Hematopoietic multipotent progenitor cell treated with erythropoietin and hydrocortisone succinate and interleukin-3 and kit ligand, for 6 days (in vitro differentiated cells): ENCODE measurements at regions not wholly inside any gene's neighbourhood (a gene's known extent, or its start where the extent isn't known, plus 50 kb on each side); places are given as distances from the start of the nearest gene placed in this dataset.
"Not testable (repeated sequence)": the region's sequence is repeated elsewhere in the genome, so short reads cannot be mapped to it uniquely, and the experiment has no call there.

Experiments
- DNase-seq: peaks from one replicate; pipeline ENCODE4 v3.0.0-alpha.2; 2015

DNA sequence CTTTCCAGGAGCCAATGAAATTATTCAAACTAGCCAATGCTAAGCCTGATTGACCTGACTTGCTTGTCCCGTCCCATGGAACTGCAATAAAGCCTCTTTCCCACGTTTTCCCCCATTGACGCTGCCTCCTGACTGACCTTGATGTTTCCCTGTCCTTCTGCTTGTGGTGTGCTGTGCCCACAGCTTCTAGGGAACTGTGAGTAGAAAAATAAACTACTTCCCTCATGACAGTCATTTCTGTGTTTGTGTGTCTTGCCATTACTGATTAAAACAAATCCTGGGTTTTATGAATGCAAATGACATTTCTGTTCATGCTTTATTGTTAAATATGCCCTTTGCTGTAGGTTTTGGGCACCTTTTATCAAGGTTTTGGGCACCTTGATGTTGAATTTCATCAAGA is 91.3 kb upstream of the ABI1 start:
- no peak for DNase-seq

DNA sequence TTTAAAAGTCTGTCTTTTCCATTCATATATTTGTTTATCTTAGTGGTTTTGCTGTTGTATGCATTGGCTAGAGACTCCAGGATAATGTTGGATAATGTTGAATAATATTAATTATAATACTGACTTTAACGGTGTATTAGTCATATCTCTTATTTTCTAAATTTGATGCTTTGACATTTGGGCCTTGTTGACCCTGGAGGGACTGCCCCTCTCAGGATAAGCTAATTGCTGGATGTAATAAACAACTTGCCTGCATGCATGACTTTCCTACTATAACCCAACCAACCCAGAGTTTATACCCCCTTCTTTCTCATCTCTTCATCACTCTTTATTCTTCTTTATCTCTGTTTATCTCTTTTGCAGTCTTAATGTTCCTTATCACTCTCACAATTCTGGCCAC is 90.9 kb upstream of the ABI1 start:
- DNase-seq = no peak

DNA sequence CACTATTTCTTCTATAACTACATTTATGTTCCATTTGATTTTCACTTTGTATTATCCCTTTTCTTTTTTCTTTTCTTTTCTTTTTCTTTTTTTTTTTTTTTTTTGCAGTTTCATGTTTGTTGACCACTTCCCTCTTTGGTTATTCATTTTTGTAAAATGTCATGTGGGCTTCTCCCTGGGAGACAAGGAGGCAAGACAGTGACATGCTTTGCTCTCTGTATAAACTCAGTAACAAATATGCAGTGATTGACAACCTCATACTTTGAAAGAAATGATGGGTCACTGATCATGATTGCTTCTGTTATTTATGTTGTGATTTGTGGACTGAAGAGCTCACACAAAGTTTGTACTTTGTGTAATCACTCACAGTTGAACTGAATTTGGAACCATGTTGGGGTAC is 90.2 kb upstream of the ABI1 start:
- no peak for DNase-seq

DNA sequence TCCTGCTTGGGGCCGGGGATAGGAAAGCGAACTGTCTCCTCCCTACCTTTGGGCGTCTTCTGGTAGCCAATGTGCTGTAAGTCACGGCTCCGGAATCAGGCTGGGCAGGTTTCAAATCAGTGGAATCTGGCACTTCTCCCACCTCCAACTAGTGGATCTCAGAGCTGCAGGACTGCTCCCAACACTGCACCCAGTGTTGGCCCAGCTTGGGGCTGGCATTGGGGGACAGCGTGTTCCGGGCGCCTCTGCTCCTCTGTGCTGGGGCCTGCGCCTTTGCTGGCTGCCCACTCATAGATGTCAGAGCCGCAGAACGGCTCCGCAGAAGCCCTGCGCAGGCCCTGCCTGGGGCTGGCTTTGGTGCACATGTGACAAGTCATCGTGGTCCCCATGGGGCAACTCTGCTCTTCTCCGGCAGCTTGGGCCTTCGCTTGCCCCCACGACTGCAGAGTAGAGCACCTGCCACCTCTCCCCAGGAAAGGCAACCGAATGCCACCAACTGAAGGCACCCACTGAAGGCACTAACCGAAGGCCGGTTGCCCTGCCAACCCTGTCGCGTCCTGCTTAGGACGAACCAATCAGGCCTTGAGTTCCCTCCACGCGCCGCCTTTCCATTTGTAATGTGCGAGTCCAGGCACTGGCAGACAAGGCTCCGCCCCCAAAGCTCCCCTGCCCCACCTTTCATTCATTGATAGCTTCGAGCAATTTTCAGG is 85.5 kb upstream of the ABI1 start:
- DNase-seq = no peak

DNA sequence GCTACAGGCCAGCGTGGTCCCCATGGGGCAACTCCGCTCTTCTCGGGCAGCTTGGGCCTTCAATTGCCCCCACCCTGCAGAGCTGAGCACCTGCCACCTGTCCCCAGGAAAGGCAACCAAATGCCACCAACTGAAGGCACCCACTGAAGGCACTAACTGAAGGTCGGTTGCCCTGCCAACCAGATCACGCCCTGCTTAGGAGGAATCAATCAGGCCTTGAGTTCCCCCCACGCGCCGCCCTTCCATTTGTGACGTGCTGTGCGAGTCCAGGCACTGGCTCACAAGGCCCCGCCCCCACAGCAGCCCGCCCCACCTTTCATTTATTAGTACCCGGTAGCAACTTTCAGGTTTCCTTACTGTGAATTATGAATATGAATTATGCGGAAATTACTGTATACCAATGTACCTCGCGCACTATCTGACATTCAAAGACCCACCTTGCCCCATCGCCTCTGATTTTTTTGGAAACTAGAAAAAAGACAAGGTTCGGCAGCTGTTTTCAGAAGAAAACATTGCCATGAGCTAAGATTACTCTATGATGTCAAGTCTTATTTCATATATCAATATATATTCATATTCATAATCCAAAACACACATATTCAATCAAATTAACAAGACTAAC is 83.6 kb upstream of the ABI1 start:
- no peak for DNase-seq

DNA sequence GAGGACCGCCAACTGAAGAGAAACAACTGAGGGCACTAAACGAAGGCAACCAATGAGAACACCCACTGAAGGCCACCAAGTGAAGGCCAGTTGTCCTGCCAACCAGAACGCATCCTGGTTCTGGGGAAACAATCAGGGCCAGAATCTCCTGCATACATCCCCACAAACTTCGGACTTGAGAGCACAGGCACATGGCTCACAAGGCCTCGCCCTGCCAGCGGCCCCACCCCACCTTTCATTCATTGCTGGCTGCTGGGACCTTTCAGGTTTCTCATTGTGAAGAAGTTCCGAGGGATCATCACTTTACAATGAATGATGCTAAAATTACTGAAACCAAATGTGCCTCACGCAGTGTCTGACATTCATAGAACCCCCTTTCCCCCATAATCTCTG is 79.2 kb upstream of the ABI1 start:
- no peak for DNase-seq

DNA sequence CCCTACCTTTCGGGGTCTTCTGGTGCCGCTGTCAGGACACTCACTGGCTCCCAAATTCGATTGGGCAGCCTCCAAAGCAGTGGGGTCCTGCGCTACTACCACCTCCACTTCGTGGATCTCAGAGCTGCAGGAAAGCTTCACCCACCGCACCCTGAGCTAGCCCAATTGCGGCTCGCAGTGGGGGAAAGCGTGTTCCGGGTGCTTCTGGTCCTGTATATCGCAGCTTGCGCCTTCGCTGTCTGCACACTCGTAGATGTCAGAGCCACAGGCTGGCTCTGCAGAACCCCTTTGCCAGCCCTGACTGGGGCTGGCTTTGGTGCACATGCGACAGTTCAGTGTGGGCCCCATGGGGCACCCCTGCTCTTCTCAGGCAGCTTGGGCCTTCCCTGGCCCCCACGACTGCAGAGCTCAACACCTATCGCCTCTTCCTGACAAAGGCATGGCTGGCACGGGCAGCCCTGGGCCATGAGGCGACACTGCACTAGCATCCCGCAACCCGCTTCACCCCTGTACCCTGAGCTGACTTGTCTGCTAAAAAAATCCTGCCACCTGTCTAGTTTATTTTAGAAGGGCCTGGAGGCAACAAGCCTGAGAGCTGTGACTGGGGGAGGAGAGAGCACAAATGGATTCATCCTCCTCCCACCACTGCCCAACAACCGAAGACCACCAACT is 78.7 kb upstream of the ABI1 start:
- no peak for DNase-seq

DNA sequence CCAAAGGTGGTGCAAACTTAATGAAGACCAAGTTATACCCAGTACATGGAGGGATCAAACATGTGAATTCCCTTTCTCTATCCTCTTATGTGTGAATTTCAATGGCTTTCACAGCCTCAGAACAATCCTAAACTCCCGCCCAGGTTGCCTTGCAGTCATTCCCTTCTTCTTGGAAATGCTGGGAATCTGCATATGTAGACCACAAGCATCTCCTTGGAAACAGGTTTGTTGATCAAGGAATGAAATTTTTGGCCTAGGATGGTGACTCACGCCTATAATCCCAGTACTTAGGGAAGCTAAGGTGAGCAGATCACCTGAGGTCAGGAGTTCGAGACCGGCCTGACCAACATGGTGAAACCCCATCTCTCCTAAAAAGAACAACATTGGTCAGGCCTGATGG is 77.8 kb upstream of the ABI1 start:
- no peak for DNase-seq

DNA sequence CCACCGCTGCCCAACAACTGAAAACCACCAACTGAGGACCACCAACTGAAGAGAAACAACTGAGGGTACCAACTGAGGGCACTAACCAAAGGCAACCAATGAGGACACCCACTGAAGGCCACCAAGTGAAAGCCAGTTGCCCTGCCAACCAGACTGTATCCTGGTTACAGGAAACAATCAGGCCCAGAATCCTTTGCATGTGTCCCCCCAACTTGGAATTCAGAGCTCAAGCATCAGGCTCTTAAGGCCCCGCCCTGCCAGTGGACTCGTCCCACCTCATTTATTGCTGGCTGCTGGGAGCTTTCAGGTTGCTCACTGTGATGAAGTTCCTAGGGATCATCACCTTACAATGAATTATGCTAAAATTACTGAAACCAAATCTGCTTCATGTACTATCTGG is 76.6 kb upstream of the ABI1 start:
- DNase-seq = no peak

DNA sequence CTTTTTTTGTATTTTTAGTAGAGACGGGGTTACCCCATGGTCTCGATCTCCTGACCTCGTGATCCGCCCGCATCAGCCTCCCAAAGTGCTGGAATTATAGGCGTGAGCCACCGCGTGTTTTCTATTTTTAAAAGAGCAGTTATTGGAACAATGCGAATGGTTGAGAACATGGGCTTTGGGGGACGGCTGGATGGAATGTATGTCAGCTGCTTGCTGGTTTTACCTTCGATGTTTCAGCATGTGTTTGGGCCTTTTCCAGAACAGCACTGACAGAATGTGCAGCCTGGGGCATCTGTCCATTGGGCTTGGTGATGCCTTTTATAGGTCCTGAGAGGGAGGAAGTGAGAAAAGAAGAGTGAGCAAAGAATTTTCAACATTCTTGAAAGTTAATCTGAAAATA is 73.4 kb upstream of the ABI1 start:
- not testable (repeated sequence) for DNase-seq

DNA sequence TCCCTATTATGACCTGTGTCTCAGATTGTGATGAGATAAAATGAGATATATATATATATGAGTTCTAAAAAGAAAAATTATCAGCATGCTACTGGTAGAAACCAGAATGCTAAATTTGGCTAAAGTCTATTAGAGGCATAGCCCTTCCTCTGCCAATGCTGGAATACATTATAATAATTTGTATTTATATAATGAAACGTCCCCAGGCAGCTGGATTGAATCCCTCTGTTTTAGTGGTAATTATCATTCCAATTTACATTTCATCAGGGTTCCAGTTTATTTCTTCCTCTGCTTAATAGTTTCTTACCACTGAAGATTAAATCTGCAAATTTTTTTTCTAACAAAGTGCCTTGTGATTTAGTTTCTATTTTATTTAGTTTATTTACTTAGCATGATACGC is 71.8 kb upstream of the ABI1 start:
- no peak for DNase-seq

DNA sequence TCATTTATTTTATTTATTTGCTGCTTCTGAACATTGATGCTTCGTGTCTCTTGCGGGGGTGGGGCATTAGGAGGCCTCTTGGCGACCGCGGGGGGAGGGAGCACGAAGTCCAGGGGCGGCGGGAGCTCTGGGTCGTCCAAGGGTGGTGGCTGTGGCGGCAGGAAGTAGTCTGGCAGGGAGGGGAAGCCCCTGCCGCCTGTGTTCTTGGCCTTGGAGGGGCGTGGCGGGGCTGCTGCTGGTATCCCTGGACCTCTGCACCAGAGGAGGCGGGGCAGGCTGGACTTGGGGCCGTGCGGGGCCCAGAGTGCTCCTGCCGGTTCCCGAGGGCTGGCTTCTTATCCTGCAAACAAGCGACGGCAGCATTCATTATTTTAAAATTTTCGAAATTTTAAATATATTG is 70.5 kb upstream of the ABI1 start:
- peak; percentile 33 for DNase-seq

DNA sequence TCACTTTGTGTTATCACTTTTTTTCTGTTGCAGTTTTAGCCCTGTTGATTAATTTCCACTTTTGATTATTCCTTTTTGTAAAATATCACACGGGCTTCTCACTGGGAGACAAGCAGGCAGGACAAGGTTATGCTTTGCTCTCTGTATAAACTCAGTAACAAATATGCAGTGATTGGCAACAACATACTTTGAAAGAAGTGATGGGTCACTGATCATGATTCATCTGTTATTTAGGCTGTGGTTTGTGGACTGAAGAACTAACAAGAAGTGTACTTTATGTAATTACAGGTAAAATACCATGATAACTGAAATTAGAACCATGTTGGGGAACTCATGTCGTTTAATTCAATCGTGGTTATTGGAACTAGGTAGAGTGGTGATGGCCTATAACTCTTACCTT is 62.1 kb upstream of the ABI1 start:
- not testable (repeated sequence) for DNase-seq

DNA sequence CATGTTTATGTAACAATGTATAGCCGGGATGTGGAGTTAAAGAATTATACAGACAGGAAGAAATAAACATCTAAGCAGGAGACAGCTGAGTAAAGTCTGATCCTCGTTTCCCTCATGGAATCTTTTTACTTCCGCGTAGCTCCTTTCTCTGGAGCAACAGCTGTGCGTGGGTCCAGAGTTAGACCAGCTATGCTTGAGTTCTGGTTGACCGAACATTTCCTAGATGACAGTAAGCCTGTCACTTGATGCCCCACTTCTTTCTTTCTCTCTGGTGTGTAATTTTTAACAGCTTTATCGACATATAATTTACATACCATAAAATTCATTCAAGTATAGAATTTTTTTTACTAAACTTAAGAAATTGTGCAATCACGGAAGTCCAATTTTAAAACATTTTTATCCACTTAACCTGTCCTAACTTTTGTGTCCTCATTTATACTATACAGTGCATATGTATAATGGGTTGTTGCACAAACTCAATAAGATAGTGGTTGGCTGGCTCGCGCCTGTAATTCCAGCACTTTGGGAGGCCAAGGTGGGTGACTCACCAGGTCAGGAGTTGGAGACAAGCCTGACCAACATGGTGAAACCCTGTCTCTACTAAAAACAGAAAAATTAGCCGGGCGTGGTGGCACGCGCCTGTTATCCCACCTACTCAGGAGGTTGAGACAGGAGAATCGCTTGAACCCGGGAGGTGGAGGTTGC is 58.5 kb upstream of the ABI1 start:
- DNase-seq = not testable (repeated sequence)

DNA sequence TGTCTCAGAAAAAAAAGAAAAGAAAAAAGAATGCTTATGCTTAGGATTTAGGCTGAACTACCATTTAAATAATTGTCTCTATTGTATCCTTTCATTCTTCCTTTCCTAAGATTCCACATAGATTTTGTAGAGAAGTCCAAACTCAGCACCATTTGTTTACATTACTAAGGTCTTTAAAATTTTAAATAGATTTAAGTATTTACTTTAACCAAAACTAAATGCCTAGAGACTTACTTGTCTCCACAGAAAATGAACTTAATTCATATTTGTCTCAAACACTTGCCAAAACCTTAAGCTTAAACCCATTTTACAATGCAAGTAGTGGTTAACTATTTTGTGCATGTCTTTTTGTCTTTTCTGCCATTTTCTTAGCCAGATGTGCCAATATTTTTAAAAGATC is 54.1 kb upstream of the ABI1 start:
- no peak for DNase-seq

DNA sequence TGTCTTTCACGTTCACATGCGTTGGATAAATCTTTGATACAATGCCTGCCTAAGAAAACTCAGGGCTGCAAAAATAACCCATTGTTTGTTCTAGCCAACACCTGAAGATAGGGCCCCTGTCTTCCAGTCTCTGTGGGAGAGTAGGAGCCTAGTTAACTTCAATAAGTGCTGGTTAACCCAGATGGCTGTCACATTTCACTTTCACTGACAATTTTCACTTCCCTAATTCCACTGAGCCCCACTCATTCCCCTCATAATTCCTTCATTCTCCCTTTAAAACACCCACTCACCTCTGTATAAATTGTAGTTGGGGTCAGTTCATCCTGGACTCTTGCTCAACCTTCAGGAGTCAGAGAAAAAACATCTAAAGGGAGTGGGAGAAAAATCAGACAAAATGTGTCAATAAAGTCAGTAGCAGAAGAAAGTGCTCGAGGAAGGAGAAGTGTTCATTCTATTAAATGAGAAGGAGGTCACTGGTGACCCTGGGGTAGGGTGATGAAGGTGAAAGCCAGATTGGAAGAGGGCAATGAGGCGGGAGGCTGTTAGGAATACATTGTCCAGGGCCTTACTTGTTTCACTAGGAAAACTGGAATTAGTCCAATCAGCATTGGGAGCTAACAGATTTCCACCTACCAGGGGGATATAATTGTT is 51.2 kb upstream of the ABI1 start:
- DNase-seq = no peak
